GM18520 (cell line): ENCODE measurements at regions not wholly inside any gene's neighbourhood (a gene's known extent, or its start where the extent isn't known, plus 50 kb on each side); places are given as distances from the start of the nearest gene placed in this dataset.

Experiments
- ATAC-seq: cut with Tn5 transposase; IDR thresholded peaks from one replicate; pipeline ENCODE4 v1.9.1; 2021; ENCODE audit not compliant: unreplicated experiment

DNA sequence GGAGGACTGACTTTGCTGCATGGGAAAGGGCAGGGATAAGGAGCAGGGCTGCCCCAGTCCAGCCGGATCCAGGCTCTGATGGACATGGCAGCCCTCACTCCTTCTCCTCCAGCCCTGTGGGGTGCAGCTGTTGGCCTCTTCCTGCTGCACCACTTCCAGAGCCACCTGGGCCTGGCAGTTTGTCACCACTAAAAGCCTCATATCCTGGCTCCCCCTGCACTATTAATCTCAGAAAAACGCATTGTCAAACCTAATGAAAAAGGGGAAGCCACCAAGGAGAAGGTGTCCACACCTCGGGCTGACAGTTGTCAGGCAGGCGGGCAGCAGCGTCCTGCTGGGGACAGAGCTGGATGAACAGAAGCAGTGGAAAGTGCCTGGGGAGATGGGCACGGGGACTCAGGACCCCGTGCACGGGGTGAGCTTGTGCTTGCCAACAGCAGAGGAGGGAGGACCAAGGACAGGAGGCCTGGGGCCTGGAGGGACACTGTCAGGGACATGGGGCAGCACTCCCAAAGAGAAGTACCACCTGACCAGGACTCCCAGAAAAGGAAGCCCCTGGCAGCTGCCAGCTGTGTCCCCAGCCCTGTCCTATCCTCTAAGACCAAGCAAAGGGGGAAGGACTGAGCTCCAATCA, 151.1 kb upstream of the TSHZ3 start:
- ATAC-seq: no peak

DNA sequence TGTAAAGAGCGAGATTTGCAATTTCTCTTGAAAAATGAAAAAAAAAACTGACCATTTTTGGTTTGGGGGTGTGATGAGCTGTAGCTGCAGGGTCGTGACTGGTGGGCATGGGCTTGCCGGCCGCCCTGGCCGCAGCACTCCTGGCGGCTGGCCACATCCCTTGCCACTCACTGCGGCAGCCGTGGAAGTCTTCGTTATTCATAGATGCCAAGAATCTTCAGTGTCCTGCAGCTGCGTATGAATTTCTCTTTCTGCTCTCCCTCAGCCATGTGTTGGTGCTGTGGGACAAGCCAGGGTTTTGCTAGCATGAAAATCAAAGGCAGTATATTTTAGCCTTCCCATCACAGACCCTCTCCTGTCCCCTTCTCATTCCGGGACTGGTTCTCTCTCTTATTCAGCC, 151.7 kb upstream of the TSHZ3 start:
- no peak for ATAC-seq

- ATAC-seq: no peak
Measured at GRCh38 chr19:31501427-31502195, 152.4 kb upstream of the TSHZ3 start.

DNA sequence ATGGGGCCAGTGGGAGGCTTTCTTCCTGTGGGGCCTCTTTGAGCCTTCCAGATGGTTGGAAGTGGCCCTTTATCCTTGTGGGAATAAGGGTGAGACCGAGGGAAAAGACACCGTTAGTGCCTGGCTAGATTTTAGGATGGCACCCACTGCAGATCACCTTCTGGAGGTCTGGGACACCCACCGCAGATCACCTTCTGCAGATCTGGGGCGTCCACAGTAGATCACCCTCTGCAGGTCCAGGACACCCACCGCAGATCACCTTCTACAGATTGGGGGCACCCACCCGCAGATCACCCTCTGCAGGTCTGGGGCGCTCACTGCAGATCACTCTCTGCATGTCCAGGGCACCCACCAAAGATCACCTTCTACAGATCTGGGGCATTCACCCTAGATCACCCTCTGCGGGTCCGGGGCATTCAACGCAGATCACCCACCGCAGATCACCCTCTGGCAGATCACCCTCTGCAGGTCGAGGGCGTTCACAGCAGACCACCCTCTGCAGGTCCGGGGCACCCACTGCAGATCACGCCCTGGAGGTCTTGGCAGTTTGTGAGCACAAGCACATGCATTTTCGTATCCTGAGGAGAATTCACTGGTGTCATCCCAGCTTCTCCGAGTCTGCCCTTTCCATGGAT, 153.4 kb upstream of the TSHZ3 start:
- ATAC-seq: no peak

- ATAC-seq: no peak
Measured at GRCh38 chr19:31503211-31503610, 154.0 kb upstream of the TSHZ3 start.

DNA sequence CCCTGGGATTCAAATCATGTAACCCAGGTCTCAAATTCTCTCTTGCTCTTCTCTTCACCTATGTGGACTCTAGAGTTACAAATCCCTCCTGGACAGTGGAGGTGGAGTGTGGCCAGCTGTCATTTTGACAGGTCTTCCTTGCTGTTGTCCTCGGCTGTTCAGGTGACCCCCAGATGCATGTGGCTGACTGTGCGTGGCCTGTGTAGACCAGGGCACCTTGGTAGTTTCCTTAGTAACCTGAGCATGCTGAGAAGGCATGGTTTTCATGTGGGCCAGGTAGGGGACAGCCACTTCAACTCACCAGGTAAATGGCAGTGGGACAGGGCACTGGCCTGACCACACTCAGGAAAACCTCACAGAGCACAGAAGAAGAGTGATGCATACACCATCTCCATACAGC, 155.0 kb upstream of the TSHZ3 start:
- ATAC-seq: no peak

- ATAC-seq: no peak
Measured at GRCh38 chr19:31505596-31505910, 156.3 kb upstream of the TSHZ3 start.

DNA sequence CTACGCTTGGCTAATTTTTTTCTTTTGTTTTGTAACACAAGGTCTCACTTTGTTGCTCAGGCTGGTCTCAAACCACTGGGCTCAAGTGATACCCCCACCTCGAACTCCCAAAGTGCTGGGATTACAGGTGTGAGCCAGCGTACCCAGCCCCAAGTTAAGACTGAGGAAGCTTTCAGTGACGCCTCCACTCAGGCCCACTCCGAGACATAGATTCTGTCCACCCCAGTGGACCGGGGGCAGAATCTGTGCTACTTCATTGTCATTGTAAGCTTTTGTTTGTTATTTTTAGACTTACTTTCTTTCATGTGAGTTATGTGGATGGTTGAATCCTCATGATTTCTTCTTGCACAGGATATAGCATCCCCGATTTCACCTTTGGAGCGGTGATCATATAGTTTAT, 156.9 kb upstream of the TSHZ3 start:
- no peak for ATAC-seq

DNA sequence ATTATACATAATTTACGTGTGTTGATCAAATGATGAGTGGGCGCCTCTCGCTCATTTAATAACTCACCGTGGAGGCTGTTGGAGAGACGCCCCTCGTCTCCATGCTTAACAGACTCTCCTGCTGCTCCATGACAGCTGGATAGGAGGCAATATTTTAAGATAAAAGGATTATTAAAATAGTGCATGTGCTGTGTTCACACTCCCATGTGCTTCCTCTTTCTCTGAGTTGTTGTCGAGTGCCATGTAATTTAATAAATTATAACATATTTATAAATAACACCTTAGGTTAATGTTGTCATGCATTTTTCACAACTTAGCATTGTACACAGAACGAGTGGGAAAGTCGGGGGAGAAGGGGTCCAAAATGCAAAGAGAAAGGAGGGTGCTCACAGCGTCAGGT, 161.4 kb upstream of the TSHZ3 start:
- ATAC-seq: no peak

GRCh38 chr19:31511098-31511497, 161.9 kb upstream of the TSHZ3 start:
- ATAC-seq: no peak

GRCh38 chr19:31511696-31512095, 162.5 kb upstream of the TSHZ3 start:
- ATAC-seq: no peak

DNA sequence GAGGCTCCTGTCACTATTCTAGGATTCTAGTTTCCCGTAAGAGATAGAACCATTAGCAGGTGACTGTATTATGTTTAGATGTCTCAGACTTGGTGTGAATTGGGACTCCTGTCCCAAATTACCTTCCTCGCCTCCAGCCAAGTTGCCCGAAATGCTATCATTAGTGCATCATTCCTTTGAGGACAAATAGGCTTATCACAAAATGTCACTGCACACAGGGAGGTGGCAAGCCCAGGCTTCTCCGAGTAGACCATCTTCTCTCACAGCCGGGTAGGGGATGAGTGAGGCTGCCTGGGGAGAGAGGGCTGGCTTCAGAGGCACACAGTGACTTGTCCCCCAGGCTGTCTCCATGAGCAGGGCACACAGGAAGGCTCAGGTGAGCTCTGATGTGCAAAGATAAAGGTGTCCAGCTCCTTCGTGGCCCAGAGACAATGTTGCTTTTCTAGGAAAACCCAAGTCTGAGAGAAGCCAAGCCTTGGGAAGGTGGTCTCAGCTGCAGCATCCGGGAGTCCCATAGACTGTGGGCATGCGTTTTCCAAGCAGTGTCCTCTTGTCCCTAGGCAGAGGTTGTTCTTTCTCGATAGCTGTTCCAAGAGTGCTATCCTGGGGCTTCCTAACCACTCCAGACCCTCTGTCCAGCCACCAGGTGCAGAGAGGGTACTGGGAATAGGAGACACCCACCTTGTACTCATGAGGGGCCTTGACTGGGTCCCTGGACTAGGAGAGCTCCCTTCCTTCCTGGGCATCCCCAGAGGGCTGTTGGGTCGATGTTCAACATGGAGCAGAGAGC, 163.1 kb upstream of the TSHZ3 start:
- no peak for ATAC-seq

DNA sequence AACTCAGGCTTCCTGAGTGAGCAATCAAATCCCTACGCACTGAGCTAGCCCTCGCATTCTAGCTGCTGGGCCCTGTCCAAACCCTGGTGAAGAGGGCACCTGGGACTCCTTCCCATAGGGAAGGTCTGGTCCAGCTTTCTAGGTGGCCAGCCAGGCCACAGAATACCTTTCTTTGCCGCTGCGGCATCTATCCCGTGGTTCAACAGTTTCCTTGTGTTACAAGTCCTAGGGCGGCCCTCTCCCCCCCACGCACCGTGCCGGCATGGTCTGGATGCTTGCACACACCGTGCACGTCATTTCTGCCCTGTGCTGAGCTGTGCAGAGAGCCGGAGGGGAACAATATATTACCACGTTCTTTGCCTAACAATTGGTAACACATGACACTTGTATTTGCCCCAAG, 164.6 kb upstream of the TSHZ3 start:
- ATAC-seq: no peak

DNA sequence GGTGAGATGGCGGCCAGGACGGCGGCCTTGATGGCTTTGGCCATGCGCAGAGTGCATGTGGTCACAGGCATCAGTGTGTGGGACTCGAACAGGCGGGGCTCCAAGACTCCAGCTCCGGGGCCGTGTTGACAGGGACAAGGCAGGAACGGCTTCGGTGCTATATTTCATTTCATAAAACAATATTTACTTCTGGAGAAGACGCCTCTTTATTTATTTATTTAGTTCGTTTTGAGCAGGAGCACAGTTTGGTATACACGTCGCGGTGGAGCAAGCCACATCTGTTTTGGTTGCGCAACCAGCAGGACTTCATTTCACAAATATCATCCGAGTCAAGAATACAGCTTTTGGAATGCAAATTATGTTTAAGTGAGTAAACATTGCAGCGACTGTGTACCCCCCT, 166.7 kb upstream of the TSHZ3 start:
- no peak for ATAC-seq

DNA sequence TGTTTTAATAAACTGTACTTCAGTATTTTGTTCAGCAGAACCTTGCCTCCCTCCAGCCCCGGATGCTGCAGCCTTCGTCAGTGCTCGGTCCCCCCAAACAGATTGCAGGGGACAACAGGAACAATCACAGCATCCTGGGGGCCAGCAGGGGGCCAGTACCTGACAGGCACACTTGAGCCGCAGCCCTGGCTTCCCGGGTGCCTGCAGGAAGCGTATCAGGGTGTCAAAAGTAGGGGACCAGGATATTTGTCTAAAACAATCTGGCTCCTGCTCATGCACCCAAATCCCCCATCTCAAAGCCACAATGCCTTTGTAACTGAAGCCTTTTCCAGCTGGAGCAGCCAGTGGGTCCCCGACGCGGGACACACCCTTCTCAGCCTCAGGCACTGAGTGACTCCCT, 167.5 kb upstream of the TSHZ3 start:
- no peak for ATAC-seq

- ATAC-seq: no peak
Measured at GRCh38 chr19:31517224-31518180, 168.3 kb upstream of the TSHZ3 start.

- no peak for ATAC-seq
Measured at GRCh38 chr19:31518216-31519020, 169.2 kb upstream of the TSHZ3 start.

- no peak for ATAC-seq
Measured at GRCh38 chr19:31519256-31519655, 170.0 kb upstream of the TSHZ3 start.

- ATAC-seq: no peak
Measured at GRCh38 chr19:31519908-31520307, 170.7 kb upstream of the TSHZ3 start.

DNA sequence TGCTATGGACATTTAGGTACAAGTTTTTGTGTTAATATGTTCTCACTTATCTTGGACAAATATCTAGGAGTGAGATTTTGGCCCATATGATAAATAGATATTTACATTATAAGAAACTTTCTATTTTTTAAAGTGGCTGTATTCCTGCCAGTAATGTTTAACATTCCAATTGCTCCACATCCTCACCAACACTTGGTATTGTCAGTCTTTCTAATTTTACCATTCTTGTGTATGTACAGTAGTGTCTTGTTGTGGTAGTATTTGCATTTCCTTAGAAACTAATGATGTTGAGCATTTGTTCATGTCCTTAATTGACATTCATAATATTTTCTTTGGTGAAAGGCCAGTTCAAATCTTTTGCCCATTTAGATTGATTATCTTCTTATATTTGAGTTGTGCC, 171.4 kb upstream of the TSHZ3 start:
- ATAC-seq: no peak
